Brain microvascular endothelial cell (primary cell): ENCODE measurements at regions not wholly inside any gene's neighbourhood (a gene's known extent, or its start where the extent isn't known, plus 50 kb on each side); places are given as distances from the start of the nearest gene placed in this dataset.

Experiments used
- DNase-seq: peaks from one replicate; pipeline ENCODE4 v3.0.0-alpha.2; 2020
- H3K27ac ChIP-seq: fragments of 250-450 bp; sonication (Bioruptor Pico); 2 replicates; pipeline ENCODE4 v1.5.1; 2020; ENCODE audit warnings: mild to moderate bottlenecking, moderate library complexity
- H3K27me3 ChIP-seq: fragments of 250-450 bp; sonication (Bioruptor Pico); replicated peaks from 2 replicates; pipeline ENCODE4 v1.5.1; 2020; ENCODE audit warnings: mild to moderate bottlenecking
- H3K36me3 ChIP-seq: fragments of 250-450 bp; sonication (Bioruptor Pico); replicated peaks from 2 replicates; pipeline ENCODE4 v1.5.1; 2020; ENCODE audit warnings: mild to moderate bottlenecking
- H3K4me3 ChIP-seq: 2 replicates; pipeline ENCODE4 v1.5.1; 2011; ENCODE audit warnings: low read depth, mild to moderate bottlenecking, control low read depth, low read length, moderate library complexity
- CTCF ChIP-seq: IDR thresholded peaks from 2 replicates; pipeline ENCODE4 v1.5.1; 2011; ENCODE audit warnings: low read depth, mild to moderate bottlenecking, moderate library complexity, low read length, control low read depth, inconsistent platforms; ENCODE audit errors: missing control alignments
- in situ Hi-C: cut with HindIII; loops from 2 replicates; pipeline ENCODE4 v1.10.0; 2017; ENCODE audit warnings: low sequenced_read_pairs, low pct_ligation_motif_present

- H3K4me3 ChIP-seq, result no peak overlapping the region
- H3K27ac ChIP-seq, result no peak overlapping the region
- DNase-seq, result no peak
- no peaks in the 10 kb centered on the region for H3K36me3 ChIP-seq
- TF ChIP-seq CTCF, result no peak
- in situ Hi-C loops, result no loop called here
- H3K27me3 ChIP-seq, result no peaks in the 10 kb centered on the region
These were observed 68.9 kb upstream of the FZD7 start for GRCh38 chr2:201964631-201965206.

- Histone ChIP-seq H3K36me3 (no peaks in the 10 kb centered on the region), H3K27ac (no peak overlapping the region), H3K27me3 (no peaks in the 10 kb centered on the region), H3K4me3 (no peak overlapping the region)
- no peak for DNase-seq
- in situ Hi-C loops, result no loop called here
- TF ChIP-seq CTCF, result peak; percentile 17
These were observed 68.1 kb upstream of the FZD7 start for GRCh38 chr2:201965550-201965949.

- Histone ChIP-seq H3K4me3 (no peak overlapping the region), H3K27ac (no peak overlapping the region), H3K36me3 (no peaks in the 10 kb centered on the region), H3K27me3 (no peaks in the 10 kb centered on the region)
- no peak for DNase-seq
- TF ChIP-seq CTCF, result no peak
- in situ Hi-C loops, result no loop called here
These were observed 66.8 kb upstream of the FZD7 start for GRCh38 chr2:201966691-201967438.

DNA sequence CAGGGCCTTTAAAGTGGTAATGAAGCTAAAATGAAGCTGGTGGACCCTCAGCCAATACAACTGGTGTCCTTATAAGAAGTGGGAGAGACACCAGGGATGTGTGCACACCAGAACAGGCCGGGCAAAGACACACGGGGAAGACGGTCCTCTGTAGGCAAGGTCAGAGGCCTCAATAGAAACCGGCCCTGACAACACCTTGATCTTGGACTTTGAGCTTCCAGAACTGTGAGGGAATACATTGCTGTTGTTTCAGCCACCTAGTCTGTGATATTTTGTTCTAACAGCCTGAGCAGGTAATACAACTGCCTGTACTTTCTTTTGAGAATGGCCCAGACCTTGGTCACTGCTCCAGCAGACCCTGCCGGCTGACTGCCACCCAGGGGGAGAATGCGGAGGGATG is 65.6 kb upstream of the FZD7 start:
- Histone ChIP-seq H3K4me3 (no peak overlapping the region), H3K27ac (no peak overlapping the region), H3K27me3 (no peaks in the 10 kb centered on the region), H3K36me3 (no peaks in the 10 kb centered on the region)
- TF ChIP-seq CTCF, result no peak
- in situ Hi-C loops, result no loop called here
- DNase-seq, result no peak

- DNase-seq, result no peak
- Histone ChIP-seq H3K27ac (no peak overlapping the region), H3K27me3 (no peaks in the 10 kb centered on the region), H3K36me3 (no peaks in the 10 kb centered on the region), H3K4me3 (no peak overlapping the region)
- in situ Hi-C loops, result no loop called here
- no peak for TF ChIP-seq CTCF
These were observed 65.2 kb upstream of the FZD7 start for GRCh38 chr2:201968476-201968875.
